WERI-Rb-1 (cell line): ENCODE measurements at regions not wholly inside any gene's neighbourhood (a gene's known extent, or its start where the extent isn't known, plus 50 kb on each side); places are given as distances from the start of the nearest gene placed in this dataset.

Experiments
- DNase-seq: peaks from one replicate; pipeline ENCODE4 v3.0.0-alpha.2; 2020
- H3K27ac ChIP-seq: fragments of 250-450 bp; sonication (Bioruptor Pico); 2 replicates; pipeline ENCODE4 v1.5.1; 2020; ENCODE audit warnings: mild to moderate bottlenecking, moderate library complexity
- H3K27me3 ChIP-seq: fragments of 250-450 bp; sonication (Bioruptor Pico); 2 replicates; pipeline ENCODE4 v1.5.1; 2021; ENCODE audit warnings: mild to moderate bottlenecking, low read depth, moderate library complexity; ENCODE audit not compliant: insufficient read depth, severe bottlenecking
- H3K36me3 ChIP-seq: fragments of 250-450 bp; sonication (Bioruptor Pico); 2 replicates; pipeline ENCODE4 v1.5.1; 2020; ENCODE audit warnings: mild to moderate bottlenecking, moderate library complexity
- H3K4me3 ChIP-seq: 2 replicates; pipeline ENCODE4 v1.5.1; 2011; ENCODE audit warnings: low read depth, mild to moderate bottlenecking, control low read depth, low read length
- H3K9me3 ChIP-seq: fragments of 250-450 bp; sonication (Bioruptor Pico); 2 replicates; pipeline ENCODE4 v1.5.1; 2021; ENCODE audit warnings: mild to moderate bottlenecking, moderate library complexity; ENCODE audit not compliant: severe bottlenecking
- TF ChIP-seq, protein P1 (sequence below): IDR thresholded peaks from 2 replicates; pipeline ENCODE4 v1.5.1; 2011; ENCODE audit warnings: low read depth, mild to moderate bottlenecking, control low read depth, inconsistent platforms, low read length

GRCh38 chr6:105482227-105482844 lies 79.5 kb upstream of the PREP start:
- peak; percentile 32 for DNase-seq
- no peaks in the 10 kb centered on the region for H3K9me3 ChIP-seq
- no peaks in the 10 kb centered on the region for H3K27me3 ChIP-seq
- TF ChIP-seq, protein P1, sequence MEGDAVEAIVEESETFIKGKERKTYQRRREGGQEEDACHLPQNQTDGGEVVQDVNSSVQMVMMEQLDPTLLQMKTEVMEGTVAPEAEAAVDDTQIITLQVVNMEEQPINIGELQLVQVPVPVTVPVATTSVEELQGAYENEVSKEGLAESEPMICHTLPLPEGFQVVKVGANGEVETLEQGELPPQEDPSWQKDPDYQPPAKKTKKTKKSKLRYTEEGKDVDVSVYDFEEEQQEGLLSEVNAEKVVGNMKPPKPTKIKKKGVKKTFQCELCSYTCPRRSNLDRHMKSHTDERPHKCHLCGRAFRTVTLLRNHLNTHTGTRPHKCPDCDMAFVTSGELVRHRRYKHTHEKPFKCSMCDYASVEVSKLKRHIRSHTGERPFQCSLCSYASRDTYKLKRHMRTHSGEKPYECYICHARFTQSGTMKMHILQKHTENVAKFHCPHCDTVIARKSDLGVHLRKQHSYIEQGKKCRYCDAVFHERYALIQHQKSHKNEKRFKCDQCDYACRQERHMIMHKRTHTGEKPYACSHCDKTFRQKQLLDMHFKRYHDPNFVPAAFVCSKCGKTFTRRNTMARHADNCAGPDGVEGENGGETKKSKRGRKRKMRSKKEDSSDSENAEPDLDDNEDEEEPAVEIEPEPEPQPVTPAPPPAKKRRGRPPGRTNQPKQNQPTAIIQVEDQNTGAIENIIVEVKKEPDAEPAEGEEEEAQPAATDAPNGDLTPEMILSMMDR = no peak
- H3K36me3 ChIP-seq = no peaks in the 10 kb centered on the region
- H3K4me3 ChIP-seq = peak overlapping the region; percentile 19
- peak overlapping the region; percentile 75 for H3K27ac ChIP-seq

- Histone ChIP-seq H3K36me3 (no peaks in the 10 kb centered on the region), H3K9me3 (peaks cover 9% of the 10 kb centered on the region), H3K27ac (no peak overlapping the region), H3K4me3 (no peak overlapping the region), H3K27me3 (no peaks in the 10 kb centered on the region)
- TF ChIP-seq, protein P1 = no peak
- DNase-seq = no peak
These were observed 74.1 kb upstream of the PREP start for GRCh38 chr6:105476978-105477377.

DNA sequence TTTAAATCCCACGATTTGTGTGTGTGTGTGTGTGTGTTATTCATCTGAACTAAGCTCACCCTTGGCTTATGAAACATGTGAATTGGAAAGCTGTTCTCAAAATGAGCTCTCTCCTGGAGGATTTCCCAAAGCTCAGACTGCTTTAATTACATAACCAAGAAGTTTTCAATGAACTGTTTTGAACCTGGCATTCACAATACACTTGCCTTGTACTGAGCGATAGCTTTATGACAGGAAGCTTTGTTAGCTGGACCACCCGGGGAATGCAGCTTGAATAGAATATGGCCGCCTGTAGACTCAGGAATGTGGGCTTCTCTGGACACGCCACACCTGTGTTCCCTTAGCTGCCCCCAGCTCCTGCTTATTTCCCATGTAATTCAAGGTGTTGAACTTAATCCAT lies 71.4 kb upstream of the PREP start:
- peaks cover 9% of the 10 kb centered on the region for H3K9me3 ChIP-seq
- H3K4me3 ChIP-seq = no peak overlapping the region

GRCh38 chr6:105469946-105470345 lies 67.1 kb upstream of the PREP start:
- TF ChIP-seq, protein P1 = no peak
- Histone ChIP-seq H3K27ac (no peak overlapping the region), H3K4me3 (no peak overlapping the region), H3K27me3 (no peaks in the 10 kb centered on the region), H3K36me3 (no peaks in the 10 kb centered on the region), H3K9me3 (peaks cover 5% of the 10 kb centered on the region)
- no peak for DNase-seq

More for the DNA sequence above, 71.4 kb upstream of the PREP start:
- DNase-seq = no peak
- no peak overlapping the region for H3K27ac ChIP-seq
- no peaks in the 10 kb centered on the region for H3K27me3 ChIP-seq
- no peaks in the 10 kb centered on the region for H3K36me3 ChIP-seq
- TF ChIP-seq, protein P1 = no peak

- Histone ChIP-seq H3K36me3 (no peaks in the 10 kb centered on the region), H3K9me3 (peaks cover 5% of the 10 kb centered on the region), H3K4me3 (no peak overlapping the region), H3K27me3 (no peaks in the 10 kb centered on the region), H3K27ac (no peak overlapping the region)
- DNase-seq = no peak
- TF ChIP-seq, protein P1 = no peak
These were observed 66.0 kb upstream of the PREP start for GRCh38 chr6:105468850-105469249.

DNA sequence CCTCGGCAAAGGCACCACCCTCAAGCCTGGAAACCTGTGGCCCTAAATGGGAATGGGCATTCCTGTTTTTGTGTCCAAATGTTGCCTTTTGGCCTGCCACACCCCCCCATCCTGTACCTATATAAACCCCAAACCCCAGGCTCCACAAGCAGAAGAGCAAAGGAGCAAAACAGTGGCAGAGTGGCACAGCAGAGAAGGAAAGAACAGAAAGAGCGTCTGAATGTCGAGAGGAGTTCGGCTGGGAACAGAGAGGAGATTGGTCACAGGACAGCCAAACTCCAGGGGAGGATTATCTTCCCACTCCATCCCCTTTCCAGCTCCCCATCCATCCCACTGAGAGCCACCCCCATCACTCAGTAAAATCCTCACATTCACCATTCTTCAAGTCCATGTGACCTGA lies 58.0 kb upstream of the PREP start:
- TF ChIP-seq, protein P1 = no peak
- Histone ChIP-seq H3K9me3 (peaks cover 2% of the 10 kb centered on the region), H3K27me3 (no peaks in the 10 kb centered on the region), H3K36me3 (no peaks in the 10 kb centered on the region), H3K4me3 (no peak overlapping the region), H3K27ac (no peak overlapping the region)
- DNase-seq = no peak
